Epidermal melanocyte (primary cell): ENCODE measurements at regions not wholly inside any gene's neighbourhood (a gene's known extent, or its start where the extent isn't known, plus 50 kb on each side); places are given as distances from the start of the nearest gene placed in this dataset.

Source experiments
- DNase-seq: peaks from one replicate; pipeline ENCODE4 v3.0.0; 2011; ENCODE audit warnings: low spot score; ENCODE audit not compliant: insufficient read length

- no peak for DNase-seq
Measured at GRCh38 chr11:112355726-112356125, 95.1 kb upstream of the PLET1 start.

GRCh38 chr11:112357488-112357887, 96.8 kb upstream of the PLET1 start:
- no peak for DNase-seq

- DNase-seq, result no peak
Measured at GRCh38 chr11:112361396-112361795, 100.7 kb upstream of the PLET1 start.

GRCh38 chr11:112363527-112363926, 102.9 kb upstream of the PLET1 start:
- no peak for DNase-seq

GRCh38 chr11:112364962-112365481, 104.4 kb upstream of the PLET1 start:
- no peak for DNase-seq

GRCh38 chr11:112366012-112366411, 105.4 kb upstream of the PLET1 start:
- no peak for DNase-seq

- DNase-seq, result no peak
Measured at GRCh38 chr11:112366777-112367176, 106.1 kb upstream of the PLET1 start.

GRCh38 chr11:112367461-112367860, 106.8 kb upstream of the PLET1 start:
- no peak for DNase-seq

GRCh38 chr11:112367895-112368294, 107.2 kb upstream of the PLET1 start:
- DNase-seq, result no peak

- DNase-seq, result no peak
Measured at GRCh38 chr11:112368381-112368780, 107.7 kb upstream of the PLET1 start.

GRCh38 chr11:112369374-112369773, 108.7 kb upstream of the PLET1 start:
- no peak for DNase-seq

- no peak for DNase-seq
Measured at GRCh38 chr11:112369916-112370315, 109.3 kb upstream of the PLET1 start.

- no peak for DNase-seq
Measured at GRCh38 chr11:112374486-112375140, 114.0 kb upstream of the PLET1 start.

- DNase-seq, result no peak
Measured at GRCh38 chr11:112377946-112378345, 117.3 kb upstream of the PLET1 start.

- DNase-seq, result no peak
Measured at GRCh38 chr11:112380464-112380863, 119.8 kb upstream of the PLET1 start.

GRCh38 chr11:112381578-112381977, 120.9 kb upstream of the PLET1 start:
- no peak for DNase-seq

GRCh38 chr11:112382561-112382960, 121.9 kb upstream of the PLET1 start:
- DNase-seq, result no peak

GRCh38 chr11:112388496-112388895, 127.8 kb upstream of the PLET1 start:
- no peak for DNase-seq

GRCh38 chr11:112391086-112391485, 130.4 kb upstream of the PLET1 start:
- no peak for DNase-seq

GRCh38 chr11:112392904-112393303, 132.2 kb upstream of the PLET1 start:
- no peak for DNase-seq

- DNase-seq, result no peak
Measured at GRCh38 chr11:112394304-112394703, 133.6 kb upstream of the PLET1 start.

GRCh38 chr11:112396076-112396475, 135.4 kb upstream of the PLET1 start:
- DNase-seq, result no peak

GRCh38 chr11:112398798-112399478, 138.3 kb upstream of the PLET1 start:
- no peak for DNase-seq
